A673 (cell line): ENCODE measurements at regions not wholly inside any gene's neighbourhood (a gene's known extent, or its start where the extent isn't known, plus 50 kb on each side); places are given as distances from the start of the nearest gene placed in this dataset.

Experiments
- CTCF ChIP-seq: fragments of 300-800, 200-600 bp; sonication (generic); conservative IDR thresholded peaks from 2 replicates; pipeline ENCODE4 v1.5.1; 2017; ENCODE audit warnings: low read depth, mild to moderate bottlenecking, antibody characterized with exemption, low read length, moderate library complexity, mixed read lengths
- EZH2 ChIP-seq: fragments of 200-600 bp; sonication (generic); IDR thresholded peaks from 2 replicates; pipeline ENCODE4 v1.6.1; 2017; ENCODE audit warnings: borderline replicate concordance, low read depth, mild to moderate bottlenecking, mixed read lengths, antibody characterized with exemption, low read length; ENCODE audit not compliant: poor library complexity, severe bottlenecking

GRCh38 chr20:46832555-46832954, 62.1 kb upstream of the EYA2 start:
- no peak for TF ChIP-seq CTCF
- TF ChIP-seq EZH2: no peak
